Pancreas (tissue), 10 donors: ENCODE measurements at regions not wholly inside any gene's neighbourhood (a gene's known extent, or its start where the extent isn't known, plus 50 kb on each side); places are given as distances from the start of the nearest gene placed in this dataset.
A peak's percentile ranks its signal among the peaks of the same experiment; 100 is the strongest.
"Not testable (repeated sequence)": the region's sequence is repeated elsewhere in the genome, so short reads cannot be mapped to it uniquely, and the experiment has no call there.

Experiments
- ATAC-seq, 4 donors: fragments of 200-7000 bp; cut with Tn5 transposase; one replicate each; pipeline versions ENCODE4 v1.8.0 to v1.9.1; 2020; ENCODE audit warnings: mild to moderate bottlenecking in 4 of 4, moderate library complexity in 4 of 4
- DNase-seq, 6 donors: peaks; one replicate each; pipeline ENCODE4 v3.0.0-alpha.2; 2020
- FAIRE-seq: peaks from 2 replicates; lab custom pipeline; 2012; peaks lifted over from hg19 to GRCh38; lab: Jason Lieb, UNC
- H3K27ac ChIP-seq, 4 donors: fragments of 200-600 bp; sonication (generic); 1 replicate in 3 of 4; 2 replicates in 1 of 4; pipeline versions ENCODE4 v1.5.0 to v1.8.0; 2020
- H3K27me3 ChIP-seq, 4 donors: fragments of 200-600 bp; one replicate each; pipeline ENCODE4 v1.8.0; 2021
- H3K36me3 ChIP-seq, 3 donors: fragments of 200-600 bp; sonication (generic) in 1 of 3; one replicate each; pipeline versions ENCODE4 v1.5.0 to v1.8.0; 2020 to 2021
- H3K4me1 ChIP-seq, 3 donors: fragments of 200-600 bp; one replicate each; pipeline ENCODE4 v1.8.0; 2021
- H3K4me3 ChIP-seq, 4 donors: fragments of 200-600 bp; sonication (generic) in 2 of 4; one replicate each; pipeline versions ENCODE4 v1.5.0 to v1.8.0; 2020 to 2021
- H3K9me3 ChIP-seq, 4 donors: fragments of 200-600 bp; one replicate each; pipeline ENCODE4 v1.8.0; 2021
- WGBS, 2 donors: extraction: QIAGEN DNeasy Blood & Tissue Kit; methylation state at CpG; one replicate each; pipeline ENCODE4 v1.1.7; 2013; 5-methylcytosine and 5-hydroxymethylcytosine counted together
- intact Hi-C, 3 donors: fragments of 100-400 bp; cut with DNase I; formaldehyde crosslinking; loops; one replicate each; pipeline versions ENCODE4 v1.11.1 to v1.14.2; 2022
- donor health status: healthy with polysubstance abuse.
- donor health status: DM: no; HTN: no; CAD: no; lungs with moderate emphysema.
- donor health status: DM: no; HTN: no; CAD: no.
- donor health status: control.
- donor health status: control.
- donor health status: Bipolar disorder and iron deficiency.
- donor health status: DM: yes; HTN: yes; CAD: no.
- donor health status: DM: no; HTN: no; CAD: no.
- donor health status: DM: no; HTN: no; CAD: no.
- donor health status: DM: yes; HTN: yes; CAD: no.

DNA sequence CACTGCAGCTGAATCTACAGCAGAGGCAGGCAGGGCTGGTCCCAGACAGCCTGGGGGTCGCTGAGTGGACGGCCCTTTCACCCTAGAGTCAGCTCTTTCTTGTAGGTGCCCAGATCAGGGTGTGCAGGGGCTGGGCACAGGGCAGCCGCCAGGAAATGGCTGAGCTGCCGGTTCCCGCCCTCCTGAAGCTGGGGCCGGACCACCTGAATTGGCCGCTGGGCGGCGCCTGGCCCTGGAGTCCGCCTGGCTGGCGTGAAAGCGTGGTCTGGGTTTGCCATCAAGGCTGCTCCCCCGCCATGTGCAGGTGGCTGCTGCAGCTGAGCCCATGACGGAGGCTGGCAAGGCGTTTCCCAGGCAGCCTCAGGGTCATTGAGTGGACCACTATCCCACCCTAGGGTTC, 85.7 kb downstream of the POTEM start:
- intact Hi-C loops, H3K27ac ChIP-seq, H3K36me3 ChIP-seq, H3K4me3 ChIP-seq, H3K9me3 ChIP-seq, FAIRE-seq, H3K27me3 ChIP-seq, H3K4me1 ChIP-seq, DNase-seq: not testable (repeated sequence)
- peak in 1 of 4 donors; percentile 45 for ATAC-seq
- no CpG with 5 or more reads among the region's 15 CpGs for WGBS, 2 donors

DNA sequence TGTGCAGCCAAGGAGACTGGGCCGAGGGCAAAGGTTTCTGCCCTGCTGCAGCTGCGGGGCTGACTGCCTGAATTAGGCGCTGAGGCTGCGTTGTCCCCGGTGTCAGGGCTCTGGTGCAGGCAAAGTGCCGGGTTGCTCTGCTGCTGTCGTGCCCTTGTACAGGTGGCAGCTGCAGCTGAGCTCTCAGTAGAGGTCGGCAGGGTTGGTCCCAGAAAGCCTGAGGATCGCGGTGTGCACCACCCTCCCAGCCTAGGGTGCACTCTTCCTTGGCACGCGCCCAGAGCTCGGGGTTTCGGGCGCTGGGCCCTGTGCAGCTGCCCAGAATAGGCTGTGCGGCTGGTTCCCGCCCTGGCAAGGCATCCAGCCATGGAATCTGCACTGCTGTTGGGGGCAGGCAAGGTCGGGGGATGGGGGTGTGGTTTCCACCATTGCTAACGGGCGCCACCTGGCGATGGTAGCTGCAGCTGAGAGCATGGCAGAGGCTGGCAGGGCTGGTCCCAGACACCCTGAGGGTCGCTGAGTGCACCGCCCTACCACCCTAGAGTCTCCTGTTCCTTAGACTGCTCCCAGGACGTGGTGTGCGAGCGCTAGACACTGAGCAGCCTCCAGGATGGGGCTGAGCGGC, 86.3 kb downstream of the POTEM start:
- FAIRE-seq = not testable (repeated sequence)

DNA sequence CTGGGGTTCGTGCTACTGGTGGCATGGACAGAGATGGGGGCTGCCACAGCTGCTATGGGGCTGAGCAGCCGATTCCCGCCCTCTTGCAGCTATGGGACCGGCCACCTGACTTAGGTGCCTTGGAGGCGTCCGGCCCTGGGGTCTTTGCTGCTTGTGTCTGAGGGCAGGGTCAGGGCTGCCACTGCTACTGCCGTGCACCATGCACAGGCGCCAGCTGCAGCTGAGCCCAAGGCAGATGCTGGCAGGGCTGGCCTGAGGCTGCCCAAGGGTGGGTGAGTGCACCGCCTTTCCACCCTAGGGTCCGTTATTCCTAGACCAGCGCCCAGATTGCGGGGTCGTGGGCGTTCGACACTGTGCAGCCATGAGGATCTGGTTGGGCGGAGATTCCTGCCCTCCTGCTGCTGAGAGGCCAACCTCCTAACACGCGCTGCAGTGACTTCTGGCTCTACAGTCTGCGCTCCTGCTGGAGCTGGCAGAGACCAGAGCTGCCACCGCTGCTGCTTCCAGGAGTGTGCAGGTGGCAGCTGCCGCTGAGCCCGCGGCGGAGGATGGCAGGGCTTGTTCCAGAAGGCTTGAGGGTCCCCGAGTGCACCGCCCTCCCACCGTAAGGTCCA, 87.0 kb downstream of the POTEM start:
- intact Hi-C loops, DNase-seq, H3K4me1 ChIP-seq, H3K9me3 ChIP-seq, FAIRE-seq, H3K27me3 ChIP-seq, H3K36me3 ChIP-seq, H3K4me3 ChIP-seq, H3K27ac ChIP-seq, ATAC-seq: not testable (repeated sequence)
- WGBS, 2 donors = 64 to 80% methylated on average over 1 to 15 of the region's 27 CpGs

More for the DNA sequence above, 86.3 kb downstream of the POTEM start:
- H3K27ac ChIP-seq, H3K4me1 ChIP-seq, H3K27me3 ChIP-seq, intact Hi-C loops, H3K36me3 ChIP-seq, H3K4me3 ChIP-seq, H3K9me3 ChIP-seq, DNase-seq: not testable (repeated sequence)
- ATAC-seq = peak; percentile 81 to 98 (median 92)
- WGBS, 2 donors = no CpG with 5 or more reads among the region's 27 CpGs

DNA sequence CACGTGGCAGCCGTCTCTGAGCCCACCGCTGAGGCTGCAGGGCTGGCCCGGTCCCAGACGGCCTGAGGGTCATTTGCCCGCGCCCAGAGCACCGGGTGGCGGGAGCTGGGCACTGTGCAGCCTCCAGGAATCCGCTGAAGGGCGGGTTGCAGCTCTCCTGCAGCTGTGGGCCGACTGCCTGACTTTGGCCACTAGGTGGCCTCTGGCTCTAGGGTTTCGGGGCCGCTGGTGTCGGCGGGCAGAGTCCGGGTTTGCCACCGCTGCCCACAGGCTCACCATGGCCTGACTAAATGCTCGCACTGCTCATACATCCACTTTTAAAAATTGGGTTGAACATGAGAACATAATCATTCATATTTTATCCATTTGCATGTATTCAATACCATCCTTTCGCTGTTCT, 87.7 kb downstream of the POTEM start:
- no CpG with 5 or more reads among the region's 20 CpGs for WGBS, 2 donors
- FAIRE-seq, H3K36me3 ChIP-seq, DNase-seq, H3K4me1 ChIP-seq, intact Hi-C loops, H3K9me3 ChIP-seq, H3K27me3 ChIP-seq, H3K27ac ChIP-seq, H3K4me3 ChIP-seq: not testable (repeated sequence)
- ATAC-seq = peak; percentile 60 to 93 (median 88)

DNA sequence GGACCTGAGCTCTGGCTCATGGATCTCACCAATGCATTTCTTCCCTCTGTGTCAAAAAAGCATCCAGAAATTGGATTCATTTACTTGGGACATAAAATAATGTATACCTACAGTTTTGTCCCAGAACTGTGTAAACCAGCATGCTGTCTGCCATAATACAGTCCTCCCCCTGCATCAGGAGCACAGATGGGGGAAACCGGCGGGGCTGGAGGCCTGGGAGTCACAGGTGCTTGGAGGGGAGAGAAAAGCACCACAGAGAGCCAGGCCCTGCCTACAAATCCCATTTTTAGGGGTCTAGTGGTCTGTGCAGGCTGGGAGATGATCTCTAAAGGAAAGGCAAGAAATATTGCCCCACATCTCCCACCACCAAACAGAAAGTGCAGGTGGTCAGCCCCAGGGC, 91.8 kb downstream of the POTEM start:
- WGBS, 2 donors = 11 to 35% methylated on average over 2 of the region's 2 CpGs
- H3K4me1 ChIP-seq, ATAC-seq, H3K4me3 ChIP-seq, FAIRE-seq, H3K9me3 ChIP-seq, H3K27me3 ChIP-seq, intact Hi-C loops, H3K36me3 ChIP-seq, H3K27ac ChIP-seq: not testable (repeated sequence)
- DNase-seq = peak in 2 of 6 donors; percentile 43 to 78

DNA sequence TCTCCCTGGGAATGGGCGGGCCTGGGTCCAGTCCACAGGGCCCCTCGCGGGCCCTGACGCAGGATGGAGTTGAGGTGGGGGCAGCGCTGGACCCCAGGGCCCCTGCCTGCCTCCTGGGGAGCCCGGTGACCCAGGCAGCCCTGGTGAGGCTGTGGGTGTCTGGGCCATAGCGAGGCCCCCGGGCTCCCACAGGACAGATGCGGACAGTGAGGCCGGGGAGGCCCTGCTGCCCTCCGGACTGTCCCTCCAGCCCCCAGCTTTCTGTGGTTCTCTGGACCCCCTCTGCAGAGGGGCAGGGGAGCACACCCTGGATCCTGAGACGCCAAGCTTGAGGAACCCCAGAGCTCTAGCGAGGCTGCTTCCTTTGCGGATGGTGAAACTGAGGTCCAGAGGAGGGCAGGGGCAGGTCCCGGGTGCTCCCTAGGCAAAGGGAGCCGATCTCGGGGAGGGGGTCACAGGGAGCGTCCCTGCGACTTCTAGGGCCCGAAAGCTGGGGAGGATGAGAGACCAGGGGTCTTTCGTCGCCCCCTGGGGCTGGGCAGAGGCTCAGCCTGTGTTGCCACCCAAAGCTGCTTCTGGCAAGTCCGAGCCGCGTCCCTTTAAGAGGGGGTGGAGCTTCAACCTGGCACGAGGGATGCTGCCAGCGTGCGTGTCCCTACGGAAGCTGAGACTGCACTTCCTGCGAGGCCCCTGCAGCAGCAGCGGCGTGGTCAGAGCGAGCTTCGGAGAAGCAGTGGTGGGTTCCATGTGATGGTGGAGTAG, 94.6 kb downstream of the POTEM start:
- H3K4me1 ChIP-seq, FAIRE-seq, H3K27me3 ChIP-seq, H3K27ac ChIP-seq, H3K4me3 ChIP-seq, H3K36me3 ChIP-seq, H3K9me3 ChIP-seq, DNase-seq, intact Hi-C loops: not testable (repeated sequence)
- no CpG with 5 or more reads among the region's 34 CpGs for WGBS, 2 donors
- ATAC-seq = peak; percentile 96 to 98 (median 98)

DNA sequence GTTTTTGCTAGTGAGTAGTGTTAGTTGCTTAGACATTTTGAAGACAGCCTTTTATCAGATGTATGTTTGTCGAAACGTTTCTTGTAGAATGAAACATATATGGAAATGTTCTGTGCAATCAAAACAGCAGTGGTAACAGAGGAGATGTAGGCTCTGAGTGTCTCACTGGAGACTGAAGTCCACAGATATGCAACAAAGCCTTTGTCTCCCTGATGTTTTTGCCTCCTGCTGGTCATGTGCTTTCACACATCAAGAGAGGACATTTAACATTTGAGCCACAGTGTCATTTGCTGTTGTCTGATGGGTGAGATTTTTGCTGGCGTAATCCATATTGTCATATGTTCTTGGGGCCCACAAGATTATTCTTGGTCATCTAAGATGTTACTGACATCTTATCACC, 101.7 kb downstream of the POTEM start:
- H3K4me1 ChIP-seq, H3K4me3 ChIP-seq, H3K27me3 ChIP-seq, DNase-seq, H3K9me3 ChIP-seq, ATAC-seq, H3K36me3 ChIP-seq, intact Hi-C loops, H3K27ac ChIP-seq, FAIRE-seq: not testable (repeated sequence)
- 43 to 100% methylated on average over 1 of the region's 3 CpGs for WGBS, 2 donors

DNA sequence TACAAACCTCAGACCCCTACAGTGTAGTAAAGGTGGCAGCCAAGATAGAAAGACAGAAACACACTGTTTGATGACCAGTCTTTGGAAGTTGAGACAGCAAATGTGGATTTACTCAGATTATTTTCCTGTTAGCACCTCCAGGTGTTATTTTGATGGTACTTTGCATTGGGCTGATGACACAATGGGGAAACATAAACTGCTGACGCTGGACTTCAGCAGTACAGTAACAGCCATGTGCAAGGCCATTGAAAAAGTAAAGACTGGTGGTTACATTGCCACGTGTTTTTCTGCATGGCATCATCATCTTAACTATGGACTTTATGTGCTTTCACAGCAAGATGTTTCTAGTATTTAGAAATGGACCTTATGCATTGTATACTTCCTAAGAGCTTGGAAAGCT, 105.3 kb downstream of the POTEM start:
- intact Hi-C loops = not testable (repeated sequence)

DNA sequence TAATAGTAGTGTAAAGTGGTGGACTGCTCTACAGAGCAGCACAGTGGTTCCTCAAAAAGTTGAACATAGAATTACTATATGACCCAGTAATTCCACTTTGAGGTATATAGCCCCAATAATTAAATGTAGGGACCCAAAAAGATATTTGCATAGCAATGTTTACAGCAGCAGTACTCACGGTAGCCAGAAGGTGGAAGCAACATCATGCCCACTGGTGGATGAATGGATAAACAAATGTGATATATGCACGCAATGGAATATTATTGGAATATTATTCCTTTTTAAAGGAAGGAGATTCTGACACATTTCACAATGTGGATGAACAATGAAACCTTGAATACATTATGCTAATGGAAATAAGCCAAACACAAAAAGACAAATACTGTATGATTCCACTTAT, 121.4 kb downstream of the POTEM start:
- H3K9me3 ChIP-seq, H3K4me1 ChIP-seq, DNase-seq, H3K4me3 ChIP-seq, H3K27ac ChIP-seq, H3K27me3 ChIP-seq, intact Hi-C loops, H3K36me3 ChIP-seq, FAIRE-seq: not testable (repeated sequence)
- peak in 1 of 4 donors; percentile 32 for ATAC-seq
- 25 to 30% methylated on average over 2 of the region's 2 CpGs for WGBS, 2 donors

More for the DNA sequence above, 105.3 kb downstream of the POTEM start:
- not testable (repeated sequence) for H3K9me3 ChIP-seq, FAIRE-seq, H3K36me3 ChIP-seq, DNase-seq, H3K4me1 ChIP-seq, H3K4me3 ChIP-seq, ATAC-seq, H3K27me3 ChIP-seq, H3K27ac ChIP-seq
- no CpG with 5 or more reads among the region's 2 CpGs for WGBS, 2 donors

DNA sequence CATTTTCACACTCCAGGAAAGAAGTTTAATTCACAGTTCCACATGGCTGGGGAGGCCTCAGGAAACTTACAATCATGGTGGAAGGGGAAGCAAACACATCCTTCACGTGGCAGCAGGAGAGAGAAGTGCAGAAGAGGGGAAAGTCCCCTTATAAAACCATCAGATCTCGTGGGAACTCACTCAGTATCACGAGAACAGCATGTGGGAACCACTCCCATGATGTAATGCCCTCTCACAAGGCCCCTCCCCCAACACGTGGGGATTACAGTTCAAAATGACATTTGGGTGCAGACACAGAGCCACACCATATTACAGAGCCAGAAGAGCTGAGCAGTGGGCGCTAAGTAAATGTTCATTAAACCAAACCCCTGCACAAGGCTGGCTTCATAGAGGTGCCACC, 126.0 kb downstream of the POTEM start:
- H3K9me3 ChIP-seq, intact Hi-C loops, H3K27ac ChIP-seq, FAIRE-seq, H3K36me3 ChIP-seq, H3K27me3 ChIP-seq, H3K4me1 ChIP-seq, H3K4me3 ChIP-seq, DNase-seq, ATAC-seq: not testable (repeated sequence)
- WGBS, 2 donors = no CpG with 5 or more reads among the region's 5 CpGs

DNA sequence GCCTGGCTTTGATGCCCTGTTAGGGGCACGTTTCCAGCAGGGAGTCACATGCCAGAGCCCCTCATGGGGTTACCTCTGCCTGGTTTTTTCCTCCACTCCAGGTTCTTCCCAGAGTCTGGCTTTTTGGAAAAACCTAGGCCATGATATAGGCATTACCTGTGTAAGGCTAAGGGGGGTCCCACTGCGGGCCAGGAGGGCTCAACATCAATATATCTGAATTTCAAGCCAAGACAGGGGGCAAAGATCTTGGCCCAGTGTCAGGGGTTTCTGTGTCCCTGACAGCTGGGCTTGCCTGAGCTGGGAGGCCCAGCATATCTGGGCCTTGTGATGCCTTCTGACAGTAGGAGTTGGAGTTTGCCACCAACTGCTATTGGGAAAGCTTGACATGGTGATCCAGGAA, 127.5 kb downstream of the POTEM start:
- H3K4me1 ChIP-seq, H3K4me3 ChIP-seq, intact Hi-C loops, H3K27ac ChIP-seq, FAIRE-seq, H3K36me3 ChIP-seq, H3K9me3 ChIP-seq, H3K27me3 ChIP-seq, ATAC-seq: not testable (repeated sequence)
- WGBS, 2 donors = 29 to 37% methylated on average over 1 of the region's 2 CpGs
- peak in 1 of 6 donors; percentile 5 for DNase-seq

DNA sequence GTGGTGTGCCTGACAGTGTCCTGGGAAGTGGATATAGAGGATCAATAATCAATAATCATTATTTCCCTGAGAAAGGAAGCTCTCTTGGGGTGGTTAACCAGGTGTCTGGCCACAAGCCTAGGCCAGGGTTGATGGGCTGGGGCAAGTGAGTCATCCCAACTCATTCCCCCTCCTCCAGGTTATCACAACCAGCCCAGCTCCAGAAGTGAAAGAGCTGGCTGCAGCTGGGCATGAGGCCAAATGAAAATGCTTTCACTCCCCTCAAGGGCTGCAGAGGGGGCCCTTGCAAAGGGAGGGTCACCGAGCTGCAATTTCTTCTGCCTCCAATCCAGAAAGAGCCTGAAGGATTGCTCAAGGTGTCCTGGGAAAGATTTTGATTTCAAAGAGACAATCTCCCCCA, 127.9 kb downstream of the POTEM start:
- WGBS, 2 donors = no CpG with 5 or more reads among the region's 1 CpG
- DNase-seq, H3K27me3 ChIP-seq, H3K9me3 ChIP-seq, H3K27ac ChIP-seq, FAIRE-seq, intact Hi-C loops, H3K4me3 ChIP-seq, ATAC-seq, H3K36me3 ChIP-seq, H3K4me1 ChIP-seq: not testable (repeated sequence)
